HepG2 (cell line): ENCODE measurements at regions not wholly inside any gene's neighbourhood (a gene's known extent, or its start where the extent isn't known, plus 50 kb on each side); places are given as distances from the start of the nearest gene placed in this dataset.

Experiments
- BHLHE40 ChIP-seq: IDR thresholded peaks from 2 replicates; pipeline ENCODE4 v1.6.1; 2011; ENCODE audit warnings: low read length, improper control_type of control experiment
- NR3C1 ChIP-seq: sonication (generic); formaldehyde crosslinking; IDR thresholded peaks from 2 replicates; pipeline ENCODE4 v1.4.0; 2020; ENCODE audit warnings: missing genetic modification reagents
- RAD21 ChIP-seq: fragments of 450-650 bp; formaldehyde crosslinking; IDR thresholded peaks from 2 replicates; pipeline ENCODE4 v1.5.0; 2020; ENCODE audit warnings: mild to moderate bottlenecking
- ZNF138 ChIP-seq: sonication (generic); formaldehyde crosslinking; IDR thresholded peaks from 2 replicates; pipeline ENCODE4 v1.5.0; 2020; ENCODE audit warnings: mild to moderate bottlenecking, low read depth, missing genetic modification reagents
- TF ChIP-seq, protein P1 (sequence below): sonication (generic); formaldehyde crosslinking; IDR thresholded peaks from 2 replicates; pipeline ENCODE4 v1.5.0; 2020; ENCODE audit warnings: mild to moderate bottlenecking, missing genetic modification reagents
- TF ChIP-seq, protein P2 (sequence below): sonication (generic); formaldehyde crosslinking; IDR thresholded peaks from 2 replicates; pipeline ENCODE4 v1.4.0; 2020; ENCODE audit warnings: missing genetic modification reagents
- TF ChIP-seq, protein P3 (sequence below): IDR thresholded peaks from 2 replicates; pipeline ENCODE4 v1.6.1; 2016; ENCODE audit warnings: low read depth
- TF ChIP-seq, protein P4 (sequence below), 2 experiments: sonication (generic) in 1 of 2; formaldehyde crosslinking in 1 of 2; IDR thresholded peaks; 2 replicates each; pipeline versions ENCODE4 v1.5.1 to v1.6.1; 2011 to 2020; ENCODE audit warnings: borderline replicate concordance in 1 of 2, low read depth in 1 of 2, low read length in 1 of 2, mild to moderate bottlenecking in 1 of 2, missing genetic modification reagents in 1 of 2, moderate library complexity in 1 of 2
- TF ChIP-seq, protein P5 (sequence below): IDR thresholded peaks from 2 replicates; pipeline ENCODE4 v1.6.1; 2018; ENCODE audit warnings: missing genetic modification reagents, mild to moderate bottlenecking, missing compliant biosample characterization

DNA sequence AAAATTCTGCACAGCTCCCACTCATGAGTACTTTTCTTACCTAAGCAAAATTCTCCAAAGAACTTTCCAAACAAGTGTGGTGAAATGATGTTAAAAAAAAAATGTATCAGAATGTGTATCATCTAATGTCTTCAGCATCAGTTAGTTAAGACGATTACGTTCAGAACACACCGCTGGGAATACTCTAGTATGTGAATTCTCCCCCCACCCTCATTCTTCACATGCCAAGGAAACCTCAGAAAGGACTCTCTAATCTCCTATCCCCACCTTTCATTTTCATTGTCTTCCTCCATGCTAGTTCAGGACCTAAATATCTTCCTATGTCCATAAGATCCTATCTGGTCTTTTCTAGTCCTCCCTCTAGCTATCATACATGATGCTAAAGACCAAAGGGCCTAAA is 457.4 kb downstream of the SHQ1 start:
- TF ChIP-seq, protein P1, sequence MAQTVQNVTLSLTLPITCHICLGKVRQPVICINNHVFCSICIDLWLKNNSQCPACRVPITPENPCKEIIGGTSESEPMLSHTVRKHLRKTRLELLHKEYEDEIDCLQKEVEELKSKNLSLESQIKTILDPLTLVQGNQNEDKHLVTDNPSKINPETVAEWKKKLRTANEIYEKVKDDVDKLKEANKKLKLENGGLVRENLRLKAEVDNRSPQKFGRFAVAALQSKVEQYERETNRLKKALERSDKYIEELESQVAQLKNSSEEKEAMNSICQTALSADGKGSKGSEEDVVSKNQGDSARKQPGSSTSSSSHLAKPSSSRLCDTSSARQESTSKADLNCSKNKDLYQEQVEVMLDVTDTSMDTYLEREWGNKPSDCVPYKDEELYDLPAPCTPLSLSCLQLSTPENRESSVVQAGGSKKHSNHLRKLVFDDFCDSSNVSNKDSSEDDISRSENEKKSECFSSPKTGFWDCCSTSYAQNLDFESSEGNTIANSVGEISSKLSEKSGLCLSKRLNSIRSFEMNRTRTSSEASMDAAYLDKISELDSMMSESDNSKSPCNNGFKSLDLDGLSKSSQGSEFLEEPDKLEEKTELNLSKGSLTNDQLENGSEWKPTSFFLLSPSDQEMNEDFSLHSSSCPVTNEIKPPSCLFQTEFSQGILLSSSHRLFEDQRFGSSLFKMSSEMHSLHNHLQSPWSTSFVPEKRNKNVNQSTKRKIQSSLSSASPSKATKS (CRISPR knock-in tag), result no peak
- TF ChIP-seq BHLHE40, result no peak
- TF ChIP-seq ZNF138 (CRISPR knock-in tag), result no peak
- no peak for TF ChIP-seq RAD21 (CRISPR knock-in tag)
- TF ChIP-seq, protein P2, sequence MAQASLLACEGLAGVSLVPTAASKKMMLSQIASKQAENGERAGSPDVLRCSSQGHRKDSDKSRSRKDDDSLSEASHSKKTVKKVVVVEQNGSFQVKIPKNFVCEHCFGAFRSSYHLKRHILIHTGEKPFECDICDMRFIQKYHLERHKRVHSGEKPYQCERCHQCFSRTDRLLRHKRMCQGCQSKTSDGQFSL (CRISPR knock-in tag), result no peak
- no peak for TF ChIP-seq NR3C1 (CRISPR knock-in tag)
- TF ChIP-seq, protein P3, sequence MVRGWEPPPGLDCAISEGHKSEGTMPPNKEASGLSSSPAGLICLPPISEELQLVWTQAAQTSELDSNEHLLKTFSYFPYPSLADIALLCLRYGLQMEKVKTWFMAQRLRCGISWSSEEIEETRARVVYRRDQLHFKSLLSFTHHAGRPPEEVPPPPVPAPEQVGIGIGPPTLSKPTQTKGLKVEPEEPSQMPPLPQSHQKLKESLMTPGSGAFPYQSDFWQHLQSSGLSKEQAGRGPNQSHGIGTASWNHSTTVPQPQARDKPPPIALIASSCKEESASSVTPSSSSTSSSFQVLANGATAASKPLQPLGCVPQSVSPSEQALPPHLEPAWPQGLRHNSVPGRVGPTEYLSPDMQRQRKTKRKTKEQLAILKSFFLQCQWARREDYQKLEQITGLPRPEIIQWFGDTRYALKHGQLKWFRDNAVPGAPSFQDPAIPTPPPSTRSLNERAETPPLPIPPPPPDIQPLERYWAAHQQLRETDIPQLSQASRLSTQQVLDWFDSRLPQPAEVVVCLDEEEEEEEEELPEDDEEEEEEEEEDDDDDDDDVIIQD (CRISPR knock-in tag), result no peak
- TF ChIP-seq, protein P4, sequence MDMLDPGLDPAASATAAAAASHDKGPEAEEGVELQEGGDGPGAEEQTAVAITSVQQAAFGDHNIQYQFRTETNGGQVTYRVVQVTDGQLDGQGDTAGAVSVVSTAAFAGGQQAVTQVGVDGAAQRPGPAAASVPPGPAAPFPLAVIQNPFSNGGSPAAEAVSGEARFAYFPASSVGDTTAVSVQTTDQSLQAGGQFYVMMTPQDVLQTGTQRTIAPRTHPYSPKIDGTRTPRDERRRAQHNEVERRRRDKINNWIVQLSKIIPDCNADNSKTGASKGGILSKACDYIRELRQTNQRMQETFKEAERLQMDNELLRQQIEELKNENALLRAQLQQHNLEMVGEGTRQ (IDR thresholded peaks at IDR 0.05; ENCODE audit: low read depth, low read length), result no peak
- TF ChIP-seq, protein P4 (CRISPR knock-in tag; IDR thresholded peaks at IDR 0.05; ENCODE audit: borderline replicate concordance), result no peak
- TF ChIP-seq, protein P5, sequence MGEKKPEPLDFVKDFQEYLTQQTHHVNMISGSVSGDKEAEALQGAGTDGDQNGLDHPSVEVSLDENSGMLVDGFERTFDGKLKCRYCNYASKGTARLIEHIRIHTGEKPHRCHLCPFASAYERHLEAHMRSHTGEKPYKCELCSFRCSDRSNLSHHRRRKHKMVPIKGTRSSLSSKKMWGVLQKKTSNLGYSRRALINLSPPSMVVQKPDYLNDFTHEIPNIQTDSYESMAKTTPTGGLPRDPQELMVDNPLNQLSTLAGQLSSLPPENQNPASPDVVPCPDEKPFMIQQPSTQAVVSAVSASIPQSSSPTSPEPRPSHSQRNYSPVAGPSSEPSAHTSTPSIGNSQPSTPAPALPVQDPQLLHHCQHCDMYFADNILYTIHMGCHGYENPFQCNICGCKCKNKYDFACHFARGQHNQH (CRISPR knock-in tag), result no peak
